ENCODE measurements at regions not wholly inside any gene's neighbourhood (a gene's known extent, or its start where the extent isn't known, plus 50 kb on each side); places are given as distances from the start of the nearest gene placed in this dataset.

DNA sequence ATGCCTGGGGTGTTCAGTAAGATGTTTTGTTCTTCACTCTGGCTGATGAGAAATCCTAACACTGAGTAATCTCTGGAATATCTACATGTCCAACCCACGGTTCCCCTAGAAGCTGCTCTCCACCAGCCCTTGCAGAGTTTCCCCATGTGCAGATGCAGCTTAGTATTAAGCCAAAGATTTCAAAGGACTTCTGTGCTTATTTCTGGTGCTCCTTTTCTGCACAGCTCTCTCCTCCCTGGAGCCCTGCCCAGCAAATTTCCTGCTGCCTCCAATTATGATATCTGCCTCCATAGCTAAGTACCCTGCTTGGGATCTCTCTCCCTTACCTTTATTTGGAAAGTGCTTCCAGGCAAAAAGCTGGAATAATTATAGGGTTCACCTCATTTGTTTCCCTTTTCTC lies 949.3 kb downstream of the BCL11A start (continued):
- TF ChIP-seq HOXB5 (CRISPR knock-in tag; IDR thresholded peaks at IDR 0.05) (no peak), RFX5 (IDR thresholded peaks at IDR 0.05) (no peak), GATA3 (IDR thresholded peaks at IDR 0.05; ENCODE audit: borderline replicate concordance) (no peak)

- Histone ChIP-seq H3K4me3 (no peak overlapping the region), H3K4me2 (no peak overlapping the region), H3K4me1 (no peaks in the 10 kb centered on the region), H3K27ac (no peak overlapping the region), H3K9me3 (no peaks in the 10 kb centered on the region)
- DNase-seq (ENCODE audit: low read depth in 1 of 2, low spot score in 1 of 2) (no peak), FAIRE-seq (no peak), ATAC-seq (no peak)
- 35% methylated on average over 5 of the region's 5 CpGs for WGBS (ENCODE audit: missing lambda C conversion rate)
- TF ChIP-seq HOXB13 (CRISPR knock-in tag; IDR thresholded peaks at IDR 0.05; ENCODE audit: low read depth) (no peak), ZC3H11A (IDR thresholded peaks at IDR 0.05) (no peak), CHD2 (IDR thresholded peaks at IDR 0.05; ENCODE audit: low read length, partially characterized antibody) (no peak), CBX8 (IDR thresholded peaks at IDR 0.05) (no peak), KDM5A (IDR thresholded peaks at IDR 0.05) (no peak)
- POLR2A ChIA-PET = no interaction called here
- CTCF ChIA-PET = interaction anchor here (1.2 kb wide), 1 partner anchor 11 kb away, joined by 3 read pairs; no protein-coding TSS in a partner anchor
Observed at GRCh38 chr2:59594671-59595222, 958.7 kb downstream of the BCL11A start.

DNA sequence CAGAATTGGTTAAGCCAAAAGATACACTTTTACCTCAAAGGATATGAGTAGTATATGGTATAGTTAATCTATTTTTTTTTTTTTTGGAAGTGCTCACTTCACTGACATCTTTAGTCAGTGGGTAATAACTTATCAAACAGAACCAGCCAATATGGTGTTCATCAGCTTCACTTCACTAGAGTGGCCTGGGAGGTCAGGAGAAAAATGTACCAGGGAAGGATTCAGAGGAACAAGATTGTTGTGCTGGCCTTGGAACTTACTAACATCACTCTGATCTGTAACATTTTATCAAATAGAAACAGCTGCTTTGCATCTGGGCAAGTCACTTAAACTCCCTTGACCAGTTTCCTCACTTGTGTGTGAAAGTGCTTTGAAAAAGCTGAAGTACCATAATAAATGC lies 962.7 kb downstream of the BCL11A start:
- no peak overlapping the region for H3K4me2 ChIP-seq
- DNase-seq (ENCODE audit: low read depth in 1 of 2, low spot score in 1 of 2) = no peak
- no peak for ATAC-seq
- ChIA-PET CTCF (no interaction called here), POLR2A (no interaction called here)
- H3K4me1 ChIP-seq = no peaks in the 10 kb centered on the region
- H3K9me3 ChIP-seq = no peaks in the 10 kb centered on the region
- no peak overlapping the region for H3K4me3 ChIP-seq
- no peak for TF ChIP-seq TFCP2L1 (CRISPR knock-in tag; IDR thresholded peaks at IDR 0.05)
- TF ChIP-seq RFX5 (IDR thresholded peaks at IDR 0.05) = no peak
- no peak for TF ChIP-seq NR3C1 (IDR thresholded peaks at IDR 0.05)
- TF ChIP-seq ZFP36 (IDR thresholded peaks at IDR 0.05; ENCODE audit: borderline replicate concordance, partially characterized antibody) = no peak
- TF ChIP-seq HOXB13 (CRISPR knock-in tag; IDR thresholded peaks at IDR 0.05; ENCODE audit: low read depth) = no peak
- no peak overlapping the region for H3K27ac ChIP-seq
- FAIRE-seq = no peak

GRCh38 chr2:59589881-59590280 lies 963.6 kb downstream of the BCL11A start:
- POLR2A ChIA-PET = no interaction called here
- ATAC-seq (no peak), FAIRE-seq (no peak), DNase-seq (ENCODE audit: low read depth in 1 of 2, low spot score in 1 of 2) (no peak)
- Histone ChIP-seq H3K4me2 (no peak overlapping the region), H3K4me1 (no peaks in the 10 kb centered on the region), H3K27ac (no peak overlapping the region), H3K9me3 (0 out of 3 replicates have a peak, but pooled peaks cover 3% of the 10 kb centered on the region), H3K4me3 (no peak overlapping the region)
- TF ChIP-seq CHD2 (IDR thresholded peaks at IDR 0.05; ENCODE audit: low read length, partially characterized antibody) (no peak), BHLHE40 (IDR thresholded peaks at IDR 0.05; ENCODE audit: low read depth, low read length) (no peak), EHMT2 (IDR thresholded peaks at IDR 0.05; ENCODE audit: low read depth) (no peak), RARB (CRISPR knock-in tag; IDR thresholded peaks at IDR 0.05) (no peak), BCL3 (IDR thresholded peaks at IDR 0.05) (no peak), PHF8 (IDR thresholded peaks at IDR 0.05; ENCODE audit: borderline replicate concordance, low read depth) (no peak), JUN (IDR thresholded peaks at IDR 0.05) (no peak), SREBF2 (IDR thresholded peaks at IDR 0.05) (no peak), NR3C1 (IDR thresholded peaks at IDR 0.05) (no peak), JUNB (IDR thresholded peaks at IDR 0.05) (no peak), EHF (CRISPR knock-in tag; IDR thresholded peaks at IDR 0.05) (no peak), MYC (IDR thresholded peaks at IDR 0.05; ENCODE audit: borderline replicate concordance, low read length) (no peak)
- 36% methylated on average over 4 of the region's 4 CpGs for WGBS (ENCODE audit: missing lambda C conversion rate)
- CTCF ChIA-PET = no interaction called here

DNA sequence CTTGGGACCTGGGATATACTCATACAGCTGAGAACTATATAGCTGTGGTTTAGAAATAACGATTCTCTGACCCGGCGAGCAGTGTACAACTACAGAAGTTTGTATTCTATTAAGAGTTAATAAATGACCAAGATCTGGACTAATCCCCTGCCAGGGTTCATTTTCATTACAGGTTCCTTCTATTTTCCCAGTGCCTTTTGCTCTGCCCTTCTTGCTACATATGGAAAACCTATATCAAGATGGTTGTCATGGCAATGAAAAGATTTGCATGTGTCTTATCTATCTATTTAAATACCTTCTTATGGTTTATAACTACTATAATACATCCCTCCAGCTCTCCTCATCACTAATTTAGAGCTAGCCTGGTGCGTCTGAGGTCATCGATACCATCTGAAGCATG lies 965.2 kb downstream of the BCL11A start:
- Histone ChIP-seq H3K27ac (no peak overlapping the region), H3K9me3 (0 out of 3 replicates have a peak, but pooled peaks cover 3% of the 10 kb centered on the region), H3K4me2 (no peak overlapping the region), H3K4me1 (no peaks in the 10 kb centered on the region), H3K4me3 (no peak overlapping the region)
- TF ChIP-seq EP300 (IDR thresholded peaks at IDR 0.05) (no peak), RARB (CRISPR knock-in tag; IDR thresholded peaks at IDR 0.05) (no peak), HOXB13 (CRISPR knock-in tag; IDR thresholded peaks at IDR 0.05; ENCODE audit: low read depth) (no peak), ZSCAN20 (CRISPR knock-in tag; IDR thresholded peaks at IDR 0.05) (no peak), PHF8 (IDR thresholded peaks at IDR 0.05; ENCODE audit: borderline replicate concordance, low read depth) (no peak), BHLHE40 (IDR thresholded peaks at IDR 0.05; ENCODE audit: low read depth, low read length) (no peak), HEYL (CRISPR knock-in tag; IDR thresholded peaks at IDR 0.05) (no peak)
- DNase-seq (ENCODE audit: low read depth in 1 of 2, low spot score in 1 of 2) (no peak), FAIRE-seq (no peak), ATAC-seq (no peak)
- ChIA-PET POLR2A (no interaction called here), CTCF (no interaction called here)
- 32% methylated on average over 5 of the region's 5 CpGs for WGBS (ENCODE audit: missing lambda C conversion rate)

Measured in A549 (cell line).